MCF 10A (cell line): ENCODE measurements at regions not wholly inside any gene's neighbourhood (a gene's known extent, or its start where the extent isn't known, plus 50 kb on each side); places are given as distances from the start of the nearest gene placed in this dataset.

Source experiments
- BruUV-seq: library from RNA; stranded (reverse); fragments of 400-500 nt; replicated peaks from 2 replicates; lab custom pipeline; 2021; lab: Mats Ljungman, UMichigan
- CTCF ChIA-PET: fragments of 300-600 bp; sonication (Branson Sonifier 250); formaldehyde crosslinking; extraction: SDS; loops from one replicate; lab custom pipeline; 2021; ENCODE audit warnings: antibody characterized with exemption, inconsistent platforms; lab: Yijun Ruan, JAX
- POLR2A ChIA-PET: fragments of 300-600, 350-650 bp; sonication (Branson Sonifier 250); formaldehyde crosslinking; extraction: SDS; loops from one replicate; lab custom pipeline; 2020; ENCODE audit warnings: antibody characterized with exemption, inconsistent platforms; lab: Yijun Ruan, JAX
- DNase-seq: peaks from one replicate; pipeline ENCODE4 v3.0.0-alpha.2; 2018; ENCODE audit not compliant: unreplicated experiment
- H3K27ac Mint-ChIP-seq: one replicate; pipeline ENCODE4 v1.8.0; 2022; ENCODE audit warnings: mild to moderate bottlenecking, low read depth, mixed read lengths; ENCODE audit not compliant: unreplicated experiment
- H3K27me3 Mint-ChIP-seq: one replicate; pipeline ENCODE4 v1.8.0; 2022; ENCODE audit warnings: mixed read lengths; ENCODE audit not compliant: insufficient read depth, unreplicated experiment
- H3K36me3 Mint-ChIP-seq: one replicate; pipeline ENCODE4 v1.8.0; 2022; ENCODE audit warnings: mild to moderate bottlenecking, moderate library complexity, mixed read lengths; ENCODE audit not compliant: insufficient read depth, unreplicated experiment
- H3K4me1 Mint-ChIP-seq: one replicate; pipeline ENCODE4 v1.8.0; 2022; ENCODE audit warnings: mixed read lengths; ENCODE audit not compliant: insufficient read depth, unreplicated experiment
- H3K4me3 Mint-ChIP-seq: one replicate; pipeline ENCODE4 v1.8.0; 2022; ENCODE audit warnings: mild to moderate bottlenecking, moderate library complexity, mixed read lengths; ENCODE audit not compliant: unreplicated experiment
- H3K9me3 Mint-ChIP-seq: one replicate; pipeline ENCODE4 v1.8.0; 2022; ENCODE audit warnings: mixed read lengths; ENCODE audit not compliant: unreplicated experiment
- intact Hi-C: fragments of 100-400 bp; cut with micrococcal nuclease; formaldehyde crosslinking; loops from 2 replicates; pipeline ENCODE4 v1.14.1; 2022
- TF ChIP-seq, protein P1 (sequence below): fragments of 200-600 bp; IDR thresholded peaks from one replicate; pipeline ENCODE4 v1.8.0; 2022; ENCODE audit warnings: antibody characterized with exemption, mild to moderate bottlenecking; ENCODE audit not compliant: unreplicated experiment

DNA sequence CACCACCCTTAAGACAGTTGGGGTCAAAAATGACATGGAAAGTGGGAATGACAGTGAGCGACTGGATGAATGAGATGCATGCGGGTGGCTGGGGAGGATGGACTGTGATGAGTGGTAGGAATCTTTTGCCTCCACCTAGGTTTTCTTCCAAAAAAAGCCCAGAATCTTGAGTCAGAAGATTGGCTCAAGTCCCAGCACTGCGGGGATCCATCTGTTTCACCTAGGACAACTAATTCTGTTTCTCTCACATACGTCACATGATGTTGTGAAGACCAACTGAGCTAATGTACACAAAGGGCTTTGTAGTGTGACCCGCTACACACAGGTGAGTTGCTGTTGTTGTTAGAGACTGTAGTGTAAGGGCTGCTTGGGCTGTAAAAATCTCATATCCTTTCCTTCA is 58.5 kb upstream of the SLC35B4 start:
- H3K4me3 Mint-ChIP-seq = no peak overlapping the region

DNA sequence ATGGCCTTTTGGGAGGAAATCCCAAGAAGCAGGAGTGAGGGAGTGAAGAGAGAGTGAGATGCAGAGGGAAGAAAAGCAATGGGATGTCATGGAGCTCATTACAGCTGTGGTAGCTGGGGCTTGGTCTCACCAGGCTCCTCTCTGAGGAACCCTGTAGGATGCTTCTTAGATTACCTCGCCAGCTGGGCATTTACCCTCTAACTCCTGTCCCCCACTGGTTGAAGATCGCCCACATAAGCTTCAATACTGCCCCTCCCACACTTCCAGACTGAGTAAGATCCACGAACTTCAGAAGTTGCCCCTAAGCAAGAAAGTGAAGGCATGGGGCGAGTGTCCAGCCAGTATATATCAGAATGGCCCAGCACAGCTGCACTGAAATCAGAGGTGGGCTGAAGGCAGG is 58.1 kb upstream of the SLC35B4 start:
- H3K4me1 Mint-ChIP-seq = peaks cover 13% of the 10 kb centered on the region
- H3K4me3 Mint-ChIP-seq = no peak overlapping the region
- intact Hi-C loops = no loop called here
- no TSS peak for BruUV-seq
- H3K9me3 Mint-ChIP-seq = no peaks in the 10 kb centered on the region
- TF ChIP-seq, protein P1, sequence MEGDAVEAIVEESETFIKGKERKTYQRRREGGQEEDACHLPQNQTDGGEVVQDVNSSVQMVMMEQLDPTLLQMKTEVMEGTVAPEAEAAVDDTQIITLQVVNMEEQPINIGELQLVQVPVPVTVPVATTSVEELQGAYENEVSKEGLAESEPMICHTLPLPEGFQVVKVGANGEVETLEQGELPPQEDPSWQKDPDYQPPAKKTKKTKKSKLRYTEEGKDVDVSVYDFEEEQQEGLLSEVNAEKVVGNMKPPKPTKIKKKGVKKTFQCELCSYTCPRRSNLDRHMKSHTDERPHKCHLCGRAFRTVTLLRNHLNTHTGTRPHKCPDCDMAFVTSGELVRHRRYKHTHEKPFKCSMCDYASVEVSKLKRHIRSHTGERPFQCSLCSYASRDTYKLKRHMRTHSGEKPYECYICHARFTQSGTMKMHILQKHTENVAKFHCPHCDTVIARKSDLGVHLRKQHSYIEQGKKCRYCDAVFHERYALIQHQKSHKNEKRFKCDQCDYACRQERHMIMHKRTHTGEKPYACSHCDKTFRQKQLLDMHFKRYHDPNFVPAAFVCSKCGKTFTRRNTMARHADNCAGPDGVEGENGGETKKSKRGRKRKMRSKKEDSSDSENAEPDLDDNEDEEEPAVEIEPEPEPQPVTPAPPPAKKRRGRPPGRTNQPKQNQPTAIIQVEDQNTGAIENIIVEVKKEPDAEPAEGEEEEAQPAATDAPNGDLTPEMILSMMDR = no peak
- no peaks in the 10 kb centered on the region for H3K27me3 Mint-ChIP-seq
- H3K27ac Mint-ChIP-seq = no peak overlapping the region
- ChIA-PET CTCF (interaction anchor here (1.2 to 2.5 kb wide), 2 partner anchors 13 to 16 kb away, joined by 4 to 11 read pairs; no protein-coding TSS in a partner anchor), POLR2A (no interaction called here)
- H3K36me3 Mint-ChIP-seq = no peaks in the 10 kb centered on the region
- DNase-seq = no peak

More for the DNA sequence above, 58.5 kb upstream of the SLC35B4 start:
- intact Hi-C loops = no loop called here
- H3K36me3 Mint-ChIP-seq = no peaks in the 10 kb centered on the region
- POLR2A ChIA-PET = no interaction called here
- no TSS peak for BruUV-seq
- TF ChIP-seq, protein P1 = no peak
- peaks cover 9% of the 10 kb centered on the region for H3K4me1 Mint-ChIP-seq
- no peaks in the 10 kb centered on the region for H3K27me3 Mint-ChIP-seq
- no peaks in the 10 kb centered on the region for H3K9me3 Mint-ChIP-seq
- H3K27ac Mint-ChIP-seq = no peak overlapping the region
- DNase-seq = peak; percentile 72
- CTCF ChIA-PET = interaction anchor here (0.6 to 1.3 kb wide), 3 partner anchors 10 to 720 kb away, joined by 3 to 4 read pairs (median 4); no protein-coding TSS in a partner anchor

DNA sequence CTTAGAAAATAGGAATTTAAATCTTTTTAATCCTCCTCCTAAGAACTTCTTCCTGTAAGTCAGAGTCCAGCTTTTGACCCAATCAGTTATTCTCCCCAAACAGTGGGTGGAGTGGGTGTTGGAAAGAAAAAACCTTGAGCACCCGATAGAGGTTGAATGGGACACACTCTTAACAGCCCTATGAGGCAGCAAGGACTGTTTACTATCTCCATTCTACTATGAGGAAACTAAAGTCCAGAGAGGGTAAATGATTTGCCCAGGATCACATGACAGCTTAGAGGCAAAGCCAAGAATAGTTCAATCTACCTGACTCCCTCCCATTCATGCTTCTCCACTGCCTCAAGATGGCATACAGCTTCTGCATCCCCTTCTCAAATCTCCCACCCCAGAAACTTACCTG is 57.6 kb upstream of the SLC35B4 start:
- H3K9me3 Mint-ChIP-seq = no peaks in the 10 kb centered on the region
- H3K27me3 Mint-ChIP-seq = no peaks in the 10 kb centered on the region
- no TSS peak for BruUV-seq
- H3K36me3 Mint-ChIP-seq = no peaks in the 10 kb centered on the region
- intact Hi-C loops = no loop called here
- no peak overlapping the region for H3K27ac Mint-ChIP-seq
- ChIA-PET CTCF (interaction anchor here (1.2 to 2.5 kb wide), 2 partner anchors 13 to 16 kb away, joined by 4 to 11 read pairs; no protein-coding TSS in a partner anchor), POLR2A (no interaction called here)
- no peak overlapping the region for H3K4me3 Mint-ChIP-seq
- H3K4me1 Mint-ChIP-seq = peaks cover 18% of the 10 kb centered on the region
- TF ChIP-seq, protein P1 = no peak
- no peak for DNase-seq

DNA sequence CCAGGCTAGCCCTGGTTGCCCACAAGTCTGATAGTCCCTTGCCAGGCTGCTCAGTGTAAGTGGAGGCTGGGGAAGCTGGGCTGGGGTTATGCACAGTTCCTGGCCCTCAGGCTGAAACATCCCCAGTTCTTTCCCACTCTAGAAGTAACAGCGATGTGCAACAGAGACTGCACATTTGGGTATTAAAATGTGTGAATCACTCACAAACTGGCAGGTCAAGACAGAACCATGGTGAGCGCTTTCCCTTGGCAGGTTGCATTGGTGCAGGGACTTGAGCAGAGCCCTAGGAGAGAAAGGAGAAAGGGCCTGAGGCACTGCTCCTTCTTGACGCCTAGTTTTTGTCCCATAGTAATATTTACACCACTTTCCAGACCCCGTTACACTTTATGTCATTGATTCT is 56.1 kb upstream of the SLC35B4 start:
- CTCF ChIA-PET = interaction anchor here (0.5 to 2.5 kb wide), 3 partner anchors 15 to 512 kb away, joined by 3 to 11 read pairs (median 3); no protein-coding TSS in a partner anchor
- Mint-ChIP-seq H3K4me3 (no peak overlapping the region), H3K4me1 (peaks cover 28% of the 10 kb centered on the region), H3K36me3 (no peaks in the 10 kb centered on the region), H3K27ac (no peak overlapping the region), H3K27me3 (no peaks in the 10 kb centered on the region), H3K9me3 (no peaks in the 10 kb centered on the region)
- TF ChIP-seq, protein P1 = no peak
- DNase-seq = peak; percentile 52
- BruUV-seq = no TSS peak
- intact Hi-C loops = no loop called here
- POLR2A ChIA-PET = no interaction called here
